GM18508 (cell line): ENCODE measurements at regions not wholly inside any gene's neighbourhood (a gene's known extent, or its start where the extent isn't known, plus 50 kb on each side); places are given as distances from the start of the nearest gene placed in this dataset.
"Not testable (repeated sequence)": the region's sequence is repeated elsewhere in the genome, so short reads cannot be mapped to it uniquely, and the experiment has no call there.

Experiments
- ATAC-seq: cut with Tn5 transposase; IDR thresholded peaks from one replicate; pipeline ENCODE4 v1.9.1; 2021; ENCODE audit warnings: moderate number of reproducible peaks; ENCODE audit not compliant: insufficient read depth, unreplicated experiment

GRCh38 chr2:228466851-228467250 lies 285.4 kb upstream of the SPHKAP start:
- ATAC-seq: no peak

- ATAC-seq: no peak
Observed at GRCh38 chr2:228465408-228465807, 283.9 kb upstream of the SPHKAP start.

- no peak for ATAC-seq
Observed at GRCh38 chr2:228458364-228458763, 276.9 kb upstream of the SPHKAP start.

- ATAC-seq: no peak
Observed at GRCh38 chr2:228447266-228447915, 265.9 kb upstream of the SPHKAP start.

- ATAC-seq: no peak
Observed at GRCh38 chr2:228446734-228447133, 265.2 kb upstream of the SPHKAP start.

GRCh38 chr2:228444161-228444560 lies 262.7 kb upstream of the SPHKAP start:
- no peak for ATAC-seq

- ATAC-seq: no peak
Observed at GRCh38 chr2:228433721-228434120, 252.2 kb upstream of the SPHKAP start.

- no peak for ATAC-seq
Observed at GRCh38 chr2:228432116-228432515, 250.6 kb upstream of the SPHKAP start.

- ATAC-seq: no peak
Observed at GRCh38 chr2:228430986-228431385, 249.5 kb upstream of the SPHKAP start.

- ATAC-seq: no peak
Observed at GRCh38 chr2:228426502-228427216, 245.2 kb upstream of the SPHKAP start.

- not testable (repeated sequence) for ATAC-seq
Observed at GRCh38 chr2:228425411-228426060, 244.0 kb upstream of the SPHKAP start.

GRCh38 chr2:228417956-228418355 lies 236.5 kb upstream of the SPHKAP start:
- no peak for ATAC-seq

GRCh38 chr2:228417526-228417925 lies 236.0 kb upstream of the SPHKAP start:
- ATAC-seq: no peak

- ATAC-seq: no peak
Observed at GRCh38 chr2:228410061-228410460, 228.6 kb upstream of the SPHKAP start.

GRCh38 chr2:228409493-228409892 lies 228.0 kb upstream of the SPHKAP start:
- ATAC-seq: no peak

GRCh38 chr2:228408529-228409227 lies 227.2 kb upstream of the SPHKAP start:
- ATAC-seq: no peak

- ATAC-seq: no peak
Observed at GRCh38 chr2:228407821-228408220, 226.3 kb upstream of the SPHKAP start.

- no peak for ATAC-seq
Observed at GRCh38 chr2:228401065-228401912, 219.8 kb upstream of the SPHKAP start.

GRCh38 chr2:228387776-228388175 lies 206.3 kb upstream of the SPHKAP start:
- no peak for ATAC-seq
